ENCODE measurements at regions not wholly inside any gene's neighbourhood (a gene's known extent, or its start where the extent isn't known, plus 50 kb on each side); places are given as distances from the start of the nearest gene placed in this dataset.

DNA sequence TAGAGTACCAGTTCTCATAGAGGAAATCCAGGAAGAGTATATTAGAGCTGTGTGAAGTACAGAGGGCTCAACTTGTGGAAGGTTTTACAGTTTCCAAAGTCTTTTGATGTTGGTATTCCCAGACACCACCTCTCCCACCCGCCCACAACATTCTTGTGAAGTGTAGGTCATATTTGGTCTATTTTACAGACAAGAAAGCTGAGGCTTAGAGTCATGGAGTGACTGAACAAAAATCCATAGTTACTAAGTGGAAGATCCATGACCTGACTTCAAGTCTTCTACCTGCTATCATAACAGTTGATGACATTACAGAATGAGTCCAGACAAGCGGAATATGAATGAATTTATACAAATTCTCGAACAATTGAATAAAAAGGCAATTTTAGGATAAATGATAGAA lies 187.1 kb upstream of the RPS23 start:
- TF ChIP-seq POLR2AphosphoS5 (IDR thresholded peaks at IDR 0.05; ENCODE audit: low read depth, low read length) = no peak
- no peak for TF ChIP-seq TAF1 (IDR thresholded peaks at IDR 0.05; ENCODE audit: low read depth, low read length)
- no peak for TF ChIP-seq POLR2A (IDR thresholded peaks at IDR 0.05; ENCODE audit: low read depth, low read length)
- no peak for TF ChIP-seq SPI1 (IDR thresholded peaks at IDR 0.05; ENCODE audit: low read depth, low read length)
- no peak for TF ChIP-seq POU2F2 (IDR thresholded peaks at IDR 0.05; ENCODE audit: low read depth, low read length)
- no peak for TF ChIP-seq PAX5 (IDR thresholded peaks at IDR 0.05; ENCODE audit: insufficient read depth, low read length, severe bottlenecking)
